ENCODE measurements at regions not wholly inside any gene's neighbourhood (a gene's known extent, or its start where the extent isn't known, plus 50 kb on each side); places are given as distances from the start of the nearest gene placed in this dataset.

GRCh38 chr15:35243758-35244157 lies 158.7 kb upstream of the NANOGP8 start:
- no peak for TF ChIP-seq REST (IDR thresholded peaks at IDR 0.05; ENCODE audit: borderline replicate concordance)
- no peak for TF ChIP-seq SMC3 (conservative IDR thresholded peaks at IDR 0.05; ENCODE audit: poor library complexity)
- TF ChIP-seq EP300 (conservative IDR thresholded peaks at IDR 0.05; ENCODE audit: poor library complexity, severe bottlenecking), result no peak
- no peak for TF ChIP-seq RAD21 (conservative IDR thresholded peaks at IDR 0.05)
- no peak for TF ChIP-seq CTCF (IDR thresholded peaks at IDR 0.05; ENCODE audit: poor library complexity, severe bottlenecking)
- TF ChIP-seq EZH2 (IDR thresholded peaks at IDR 0.05; ENCODE audit: borderline replicate concordance, insufficient read depth, low read length, poor library complexity, severe bottlenecking), result no peak
- no peak for TF ChIP-seq POLR2AphosphoS5 (IDR thresholded peaks at IDR 0.05)

Measured in neural cell (in vitro differentiated cells).